ENCODE measurements at regions not wholly inside any gene's neighbourhood (a gene's known extent, or its start where the extent isn't known, plus 50 kb on each side); places are given as distances from the start of the nearest gene placed in this dataset.
"Not testable (repeated sequence)": the region's sequence is repeated elsewhere in the genome, so short reads cannot be mapped to it uniquely, and the experiment has no call there.

- DNase-seq; ATAC-seq; H3K9me3 ChIP-seq (ENCODE audit: control insufficient read depth, low read length); H3K27me3 ChIP-seq (ENCODE audit: control insufficient read depth, insufficient read depth); intact Hi-C loops (cut with DNase I); H3K4me1 ChIP-seq (ENCODE audit: control insufficient read depth, insufficient read depth, low read length); H3K27ac ChIP-seq (ENCODE audit: low read length); H3K4me3 ChIP-seq (ENCODE audit: low read length): not testable (repeated sequence)
- 92% methylated on average over 10 of the region's 10 CpGs for WGBS
Measured at GRCh38 chr18:40119581-40119980, 1835.5 kb upstream of the PIK3C3 start.

DNA sequence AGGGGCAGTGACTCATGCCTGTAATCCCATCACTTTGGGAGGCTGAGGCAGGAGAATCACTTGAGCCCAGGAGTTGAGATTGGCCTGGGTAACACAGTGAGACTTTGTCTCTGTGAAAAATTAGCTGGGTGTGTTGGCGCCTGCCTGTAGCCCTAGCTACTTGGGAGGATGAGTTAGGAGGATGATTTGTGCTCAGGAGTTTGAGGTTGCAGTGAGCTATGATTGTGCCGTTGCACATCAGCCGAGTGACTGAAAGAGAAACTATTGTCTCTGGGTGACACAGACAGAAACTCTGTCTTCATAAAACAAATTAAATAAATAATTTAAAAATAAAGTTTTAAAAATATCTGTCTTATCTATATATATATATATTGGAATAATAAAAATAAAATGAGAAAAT lies 1844.6 kb upstream of the PIK3C3 start:
- WGBS, result 91% methylated on average over 3 of the region's 3 CpGs

GRCh38 chr18:40109252-40110049 lies 1845.6 kb upstream of the PIK3C3 start:
- no peaks in the 10 kb centered on the region for H3K27me3 ChIP-seq (ENCODE audit: control insufficient read depth, insufficient read depth)
- H3K4me1 ChIP-seq (ENCODE audit: control insufficient read depth, insufficient read depth, low read length), result no peaks in the 10 kb centered on the region
- 38% methylated on average over 2 of the region's 2 CpGs for WGBS
- H3K9me3 ChIP-seq (ENCODE audit: control insufficient read depth, low read length), result no peaks in the 10 kb centered on the region
- H3K27ac ChIP-seq (ENCODE audit: low read length), result no peak overlapping the region
- DNase-seq (no peak), ATAC-seq (no peak)
- intact Hi-C loops (cut with DNase I), result loop anchor here in 1 of 4 donors (10.0 kb wide), 1 partner anchor 645 kb away; no protein-coding TSS in a partner anchor
- H3K4me3 ChIP-seq (ENCODE audit: low read length), result no peak overlapping the region

More for the DNA sequence above, 1844.6 kb upstream of the PIK3C3 start:
- Histone ChIP-seq H3K4me3 (ENCODE audit: low read length) (no peak overlapping the region), H3K27ac (ENCODE audit: low read length) (no peak overlapping the region), H3K27me3 (ENCODE audit: control insufficient read depth, insufficient read depth) (no peaks in the 10 kb centered on the region), H3K4me1 (ENCODE audit: control insufficient read depth, insufficient read depth, low read length) (no peaks in the 10 kb centered on the region), H3K9me3 (ENCODE audit: control insufficient read depth, low read length) (no peaks in the 10 kb centered on the region)
- DNase-seq (no peak), ATAC-seq (no peak)
- intact Hi-C loops (cut with DNase I), result no loop called here

- DNase-seq (no peak), ATAC-seq (no peak)
- Histone ChIP-seq H3K4me3 (ENCODE audit: low read length) (no peak overlapping the region), H3K27ac (ENCODE audit: low read length) (no peak overlapping the region), H3K4me1 (ENCODE audit: control insufficient read depth, insufficient read depth, low read length) (no peaks in the 10 kb centered on the region), H3K9me3 (ENCODE audit: control insufficient read depth, low read length) (no peaks in the 10 kb centered on the region), H3K27me3 (ENCODE audit: control insufficient read depth, insufficient read depth) (no peaks in the 10 kb centered on the region)
- intact Hi-C loops (cut with DNase I), result loop anchor here in 1 of 4 donors (10.0 kb wide), 1 partner anchor 644 kb away; no protein-coding TSS in a partner anchor
- 69% methylated on average over 5 of the region's 5 CpGs for WGBS
Measured at GRCh38 chr18:40108596-40108995, 1846.4 kb upstream of the PIK3C3 start.

DNA sequence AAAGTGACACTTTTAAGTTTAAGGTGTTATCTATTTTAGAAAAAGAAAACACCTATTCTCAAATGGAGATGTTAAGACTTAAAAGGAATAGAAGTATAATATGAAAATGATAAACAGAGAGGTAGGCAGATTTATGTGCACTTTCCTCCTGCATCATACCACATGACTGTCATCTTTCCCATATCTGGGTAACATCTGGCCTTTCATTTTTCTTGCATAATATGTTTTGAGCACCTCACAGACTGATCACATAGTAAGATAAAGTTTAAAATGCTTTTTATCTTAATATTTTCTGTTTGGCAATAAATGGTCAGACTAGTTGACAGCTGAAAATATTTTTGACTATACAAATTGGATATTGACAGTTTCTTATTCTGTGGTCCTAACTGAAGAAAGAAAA lies 1852.1 kb upstream of the PIK3C3 start:
- ATAC-seq (no peak), DNase-seq (no peak)
- H3K27me3 ChIP-seq (ENCODE audit: control insufficient read depth, insufficient read depth), result no peaks in the 10 kb centered on the region
- intact Hi-C loops (cut with DNase I), result loop anchor here in 1 of 4 donors (10.0 kb wide), 1 partner anchor 638 kb away; no protein-coding TSS in a partner anchor
- no peak overlapping the region for H3K27ac ChIP-seq (ENCODE audit: low read length)
- H3K9me3 ChIP-seq (ENCODE audit: control insufficient read depth, low read length), result no peaks in the 10 kb centered on the region
- H3K4me1 ChIP-seq (ENCODE audit: control insufficient read depth, insufficient read depth, low read length), result no peaks in the 10 kb centered on the region
- H3K4me3 ChIP-seq (ENCODE audit: low read length), result no peak overlapping the region

GRCh38 chr18:40099641-40100040 lies 1855.4 kb upstream of the PIK3C3 start:
- intact Hi-C loops (cut with DNase I), result loop anchor here in 1 of 4 donors (10.0 kb wide), 1 partner anchor 635 kb away; no protein-coding TSS in a partner anchor
- DNase-seq (no peak), ATAC-seq (no peak)
- Histone ChIP-seq H3K27me3 (ENCODE audit: control insufficient read depth, insufficient read depth) (no peaks in the 10 kb centered on the region), H3K9me3 (ENCODE audit: control insufficient read depth, low read length) (no peaks in the 10 kb centered on the region), H3K4me1 (ENCODE audit: control insufficient read depth, insufficient read depth, low read length) (no peaks in the 10 kb centered on the region), H3K27ac (ENCODE audit: low read length) (no peak overlapping the region), H3K4me3 (ENCODE audit: low read length) (no peak overlapping the region)
- WGBS, result 96% methylated on average over 2 of the region's 2 CpGs

GRCh38 chr18:40096675-40097074 lies 1858.4 kb upstream of the PIK3C3 start:
- ATAC-seq, result no peak

GRCh38 chr18:40094441-40094840 lies 1860.6 kb upstream of the PIK3C3 start:
- H3K4me1 ChIP-seq (ENCODE audit: control insufficient read depth, insufficient read depth, low read length), result no peaks in the 10 kb centered on the region
- intact Hi-C loops (cut with DNase I), result no loop called here
- H3K4me3 ChIP-seq (ENCODE audit: low read length), result no peak overlapping the region
- ATAC-seq, result no peak
- H3K27ac ChIP-seq (ENCODE audit: low read length), result no peak overlapping the region
- 64% methylated on average over 2 of the region's 2 CpGs for WGBS
- no peak for DNase-seq
- H3K27me3 ChIP-seq (ENCODE audit: control insufficient read depth, insufficient read depth), result no peaks in the 10 kb centered on the region
- H3K9me3 ChIP-seq (ENCODE audit: control insufficient read depth, low read length), result no peaks in the 10 kb centered on the region

More at GRCh38 chr18:40096675-40097074, 1858.4 kb upstream of the PIK3C3 start:
- no peak overlapping the region for H3K27ac ChIP-seq (ENCODE audit: low read length)
- 81% methylated on average over 3 of the region's 3 CpGs for WGBS
- no peak for DNase-seq
- no peak overlapping the region for H3K4me3 ChIP-seq (ENCODE audit: low read length)
- no peaks in the 10 kb centered on the region for H3K27me3 ChIP-seq (ENCODE audit: control insufficient read depth, insufficient read depth)
- H3K9me3 ChIP-seq (ENCODE audit: control insufficient read depth, low read length), result no peaks in the 10 kb centered on the region
- intact Hi-C loops (cut with DNase I), result no loop called here
- H3K4me1 ChIP-seq (ENCODE audit: control insufficient read depth, insufficient read depth, low read length), result no peaks in the 10 kb centered on the region

GRCh38 chr18:40088130-40088529 lies 1866.9 kb upstream of the PIK3C3 start:
- H3K4me3 ChIP-seq (ENCODE audit: low read length), result peak overlapping the region; percentile 44
- no peak overlapping the region for H3K27ac ChIP-seq (ENCODE audit: low read length)
- intact Hi-C loops (cut with DNase I), result loop anchor here in 1 of 4 donors (10.0 kb wide), 1 partner anchor 57 kb away; no protein-coding TSS in a partner anchor
- DNase-seq (no peak), ATAC-seq (no peak)
- no peaks in the 10 kb centered on the region for H3K27me3 ChIP-seq (ENCODE audit: control insufficient read depth, insufficient read depth)
- no peaks in the 10 kb centered on the region for H3K9me3 ChIP-seq (ENCODE audit: control insufficient read depth, low read length)
- WGBS, result 32% methylated on average over 3 of the region's 3 CpGs
- no peaks in the 10 kb centered on the region for H3K4me1 ChIP-seq (ENCODE audit: control insufficient read depth, insufficient read depth, low read length)

GRCh38 chr18:40079786-40080185 lies 1875.2 kb upstream of the PIK3C3 start:
- H3K9me3 ChIP-seq (ENCODE audit: control insufficient read depth, low read length), result no peaks in the 10 kb centered on the region
- no peak overlapping the region for H3K27ac ChIP-seq (ENCODE audit: low read length)
- no peak overlapping the region for H3K4me3 ChIP-seq (ENCODE audit: low read length)
- intact Hi-C loops (cut with DNase I), result loop anchor here in 1 of 4 donors (10.0 kb wide), 1 partner anchor 65 kb away; no protein-coding TSS in a partner anchor
- no peak for ATAC-seq
- no peaks in the 10 kb centered on the region for H3K4me1 ChIP-seq (ENCODE audit: control insufficient read depth, insufficient read depth, low read length)
- 78% methylated on average over 2 of the region's 2 CpGs for WGBS
- DNase-seq, result no peak
- H3K27me3 ChIP-seq (ENCODE audit: control insufficient read depth, insufficient read depth), result no peaks in the 10 kb centered on the region

DNA sequence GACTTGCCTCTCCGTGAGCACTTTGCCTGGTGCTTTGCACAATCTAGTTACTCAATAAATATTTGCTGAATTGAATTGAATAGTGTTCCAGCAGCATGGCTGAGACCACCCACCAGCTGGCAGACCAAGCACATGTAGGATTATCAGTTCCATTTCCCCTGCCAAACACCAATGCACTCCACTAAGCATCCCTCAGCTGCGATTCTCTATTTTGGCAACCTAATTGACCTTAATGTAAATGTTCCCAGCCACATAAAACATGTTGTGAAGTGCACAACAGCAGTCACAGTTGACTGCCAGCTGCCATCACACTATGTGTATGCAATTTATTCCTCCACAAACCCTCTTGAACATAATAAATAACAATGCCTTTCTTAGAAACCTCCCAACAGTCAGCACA lies 1879.4 kb upstream of the PIK3C3 start:
- Histone ChIP-seq H3K27ac (ENCODE audit: low read length) (no peak overlapping the region), H3K9me3 (ENCODE audit: control insufficient read depth, low read length) (no peaks in the 10 kb centered on the region), H3K27me3 (ENCODE audit: control insufficient read depth, insufficient read depth) (no peaks in the 10 kb centered on the region), H3K4me3 (ENCODE audit: low read length) (no peak overlapping the region), H3K4me1 (ENCODE audit: control insufficient read depth, insufficient read depth, low read length) (no peaks in the 10 kb centered on the region)
- DNase-seq, result no peak
- ATAC-seq, result no peak
- intact Hi-C loops (cut with DNase I), result no loop called here
- 75% methylated on average over 2 of the region's 2 CpGs for WGBS
